ENCODE measurements at regions not wholly inside any gene's neighbourhood (a gene's known extent, or its start where the extent isn't known, plus 50 kb on each side); places are given as distances from the start of the nearest gene placed in this dataset.

- DNase-seq: no peak
Observed at GRCh38 chr6:41451515-41452163, 94.5 kb upstream of the FOXP4 start.

DNA sequence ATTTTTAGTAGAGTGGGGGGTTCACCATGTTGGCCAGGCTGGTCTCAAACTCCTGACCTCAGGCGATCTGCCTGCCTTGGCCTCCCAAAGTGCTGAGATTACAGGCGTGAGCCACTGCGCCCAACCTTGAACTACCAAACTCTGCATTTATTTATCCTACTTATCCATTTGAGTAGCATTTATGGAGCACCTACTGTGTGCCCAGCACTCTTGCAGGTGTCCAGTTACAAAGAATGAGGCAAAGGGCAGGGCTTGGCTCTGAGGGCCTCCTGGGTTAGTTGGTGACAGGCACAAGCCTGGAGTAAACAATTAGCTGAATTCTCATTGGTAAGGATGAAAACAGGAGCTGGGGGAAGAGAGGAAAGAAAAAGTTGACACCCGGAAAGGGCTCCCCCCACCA lies 93.4 kb upstream of the FOXP4 start:
- no peak for DNase-seq

DNA sequence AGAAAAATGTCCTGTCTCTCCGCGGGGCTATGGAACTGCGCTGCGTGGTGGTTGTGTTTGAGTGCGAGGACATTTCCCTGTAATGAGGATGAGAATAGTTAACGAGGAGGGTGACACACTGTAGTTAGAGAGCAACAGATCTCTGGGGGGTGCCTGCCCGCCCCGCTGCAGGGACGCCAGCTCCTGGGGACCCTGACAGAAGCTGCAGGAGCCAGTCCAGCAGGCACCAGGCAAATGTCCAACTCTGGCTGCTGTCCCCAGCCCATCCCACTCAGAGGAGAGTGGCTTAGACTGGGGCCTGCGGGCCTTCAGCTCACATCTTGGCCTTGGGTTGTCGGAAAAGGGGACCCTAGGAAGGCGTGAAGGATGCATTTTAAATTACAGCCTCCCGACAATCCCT lies 92.9 kb upstream of the FOXP4 start:
- no peak for DNase-seq

- DNase-seq: no peak
Observed at GRCh38 chr6:41454189-41454789, 91.9 kb upstream of the FOXP4 start.

GRCh38 chr6:41455410-41455809 lies 90.8 kb upstream of the FOXP4 start:
- DNase-seq: no peak

- DNase-seq: no peak
Observed at GRCh38 chr6:41455818-41456217, 90.4 kb upstream of the FOXP4 start.

DNA sequence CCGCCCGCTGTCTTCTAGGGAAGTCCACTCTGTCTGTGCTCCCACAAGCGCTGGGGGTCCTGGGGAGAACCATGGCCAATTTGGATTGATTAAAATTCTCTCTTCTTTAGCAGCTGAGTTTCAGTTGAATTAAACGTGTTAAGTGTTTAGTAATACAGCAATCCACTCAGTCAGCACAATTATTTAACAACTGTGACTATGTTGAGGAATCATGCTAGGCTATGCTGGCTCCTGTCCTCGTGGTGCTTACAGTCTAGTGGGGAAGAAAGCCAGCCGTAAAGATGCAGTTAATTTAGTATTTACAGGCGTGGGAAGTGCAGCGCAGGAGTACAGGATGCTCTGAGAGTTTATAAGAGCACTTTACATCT lies 88.9 kb upstream of the FOXP4 start:
- no peak for DNase-seq

GRCh38 chr6:41459738-41460137 lies 86.4 kb upstream of the FOXP4 start:
- no peak for DNase-seq

- DNase-seq: no peak
Observed at GRCh38 chr6:41460742-41461336, 85.3 kb upstream of the FOXP4 start.

GRCh38 chr6:41462033-41462432 lies 84.1 kb upstream of the FOXP4 start:
- DNase-seq: no peak

GRCh38 chr6:41463062-41463930 lies 82.9 kb upstream of the FOXP4 start:
- DNase-seq: no peak

- no peak for DNase-seq
Observed at GRCh38 chr6:41464019-41464418, 82.2 kb upstream of the FOXP4 start.

DNA sequence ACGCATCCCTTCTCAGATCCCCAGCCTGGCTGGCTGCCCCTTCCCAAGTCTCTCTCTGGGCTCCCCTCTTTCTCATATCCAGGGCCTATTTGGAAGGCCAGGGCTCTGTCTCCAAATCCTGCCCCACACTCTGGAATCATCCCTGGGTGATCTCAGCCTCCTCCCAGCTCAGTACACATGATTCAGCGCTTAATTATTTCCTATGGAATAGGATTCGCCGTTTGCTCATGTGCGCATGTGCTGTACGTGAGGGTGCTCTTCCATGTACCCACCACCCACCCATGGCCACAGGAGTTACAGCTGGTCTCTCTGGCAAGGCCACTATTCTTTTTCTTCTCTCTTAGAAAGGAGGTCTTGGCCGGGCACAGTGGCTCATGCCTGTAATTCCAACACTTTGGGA lies 81.7 kb upstream of the FOXP4 start:
- no peak for DNase-seq

GRCh38 chr6:41466437-41466990 lies 79.7 kb upstream of the FOXP4 start:
- DNase-seq: no peak

- DNase-seq: no peak
Observed at GRCh38 chr6:41467061-41467460, 79.1 kb upstream of the FOXP4 start.

- no peak for DNase-seq
Observed at GRCh38 chr6:41467627-41468404, 78.4 kb upstream of the FOXP4 start.

GRCh38 chr6:41469156-41470028 lies 76.8 kb upstream of the FOXP4 start:
- no peak for DNase-seq

- DNase-seq: no peak
Observed at GRCh38 chr6:41470029-41470330, 76.2 kb upstream of the FOXP4 start.

DNA sequence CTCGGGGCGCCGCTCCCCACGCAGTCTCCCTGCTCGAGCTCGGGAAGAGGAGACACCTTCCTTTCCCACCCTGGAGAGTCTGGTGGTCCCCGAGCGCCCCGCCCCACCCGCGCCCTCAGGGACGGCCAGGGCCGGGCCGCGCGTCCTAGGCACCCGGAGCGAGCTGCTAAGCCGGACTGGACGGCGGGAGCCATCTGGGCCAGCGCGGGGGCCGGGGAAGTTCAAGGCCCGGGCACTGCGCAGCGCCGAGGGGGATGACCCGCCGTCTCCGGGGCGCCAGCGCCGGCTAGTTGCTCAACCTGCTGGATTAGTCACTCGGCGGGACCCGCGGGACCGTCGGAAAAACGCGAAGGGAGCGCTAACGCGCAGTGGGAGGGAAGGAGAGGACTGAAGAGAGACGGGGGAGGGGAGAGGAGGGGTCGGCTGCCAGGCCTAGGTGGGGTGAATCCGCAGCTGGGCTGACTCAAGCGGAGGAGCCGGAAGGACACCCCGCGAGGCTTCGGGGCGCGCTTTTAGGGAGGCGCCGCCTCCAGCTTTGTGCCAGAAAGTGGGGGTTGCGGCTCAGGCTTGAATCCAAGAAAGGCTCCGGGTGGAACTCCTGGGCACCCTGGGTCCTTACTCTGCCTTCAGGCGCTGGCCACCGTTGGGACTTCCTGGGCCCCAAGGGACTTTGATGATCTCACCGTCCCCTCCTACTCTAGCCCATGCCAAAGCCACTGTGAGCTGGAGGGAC lies 75.7 kb upstream of the FOXP4 start:
- DNase-seq: no peak

GRCh38 chr6:41471064-41471895 lies 74.9 kb upstream of the FOXP4 start:
- no peak for DNase-seq
